ENCODE measurements at regions not wholly inside any gene's neighbourhood (a gene's known extent, or its start where the extent isn't known, plus 50 kb on each side); places are given as distances from the start of the nearest gene placed in this dataset.
"Not testable (repeated sequence)": the region's sequence is repeated elsewhere in the genome, so short reads cannot be mapped to it uniquely, and the experiment has no call there.

DNA sequence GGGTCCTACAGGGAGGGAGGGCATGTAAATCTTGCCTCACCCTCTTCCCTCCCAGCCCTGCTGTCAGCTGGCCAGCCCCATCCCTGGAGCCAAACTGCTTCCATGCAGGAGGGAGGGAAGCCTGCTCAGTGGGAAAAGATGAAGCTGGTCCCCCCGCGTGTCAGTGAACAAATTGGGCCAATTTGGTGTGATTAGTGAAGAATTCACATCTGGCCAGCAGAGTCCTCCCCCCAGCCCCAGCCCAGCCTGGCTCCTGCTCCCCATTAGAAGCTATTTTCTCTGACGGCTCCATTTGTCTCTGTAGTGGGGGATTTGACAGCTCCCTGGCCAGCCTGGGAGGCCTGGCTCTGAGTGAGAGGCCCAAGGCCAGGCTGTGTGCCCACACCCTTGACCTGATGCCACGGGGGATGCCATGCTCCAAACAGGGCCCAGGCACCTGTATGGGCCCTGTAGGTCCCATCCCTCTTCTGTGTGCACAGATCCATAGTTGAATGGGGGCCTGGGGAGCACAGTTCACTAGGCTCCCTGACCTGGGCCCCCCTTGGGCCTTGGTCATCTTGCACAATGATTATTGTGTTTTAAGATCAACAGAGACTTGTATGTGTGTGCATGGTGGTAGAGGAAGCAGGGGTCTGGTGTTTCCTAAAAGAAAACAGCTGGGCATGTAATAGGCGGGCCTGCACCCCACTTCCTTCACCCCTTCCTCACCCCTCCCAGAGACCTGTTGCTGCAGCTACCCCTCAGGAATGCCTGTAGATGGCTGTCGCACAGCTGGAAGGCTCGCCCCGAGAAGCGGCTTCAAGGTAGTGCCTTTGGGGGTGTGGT is 50.7 kb upstream of the TAC4 start:
- H3K4me3 ChIP-seq (ENCODE audit: low read length) = no peak overlapping the region
- H3K27ac ChIP-seq (ENCODE audit: low read depth, low read length) = no peak overlapping the region
- H3K36me3 ChIP-seq (ENCODE audit: control insufficient read depth in 2 of 3, insufficient read depth in 3 of 3, low read length in 3 of 3) = no peaks in the 10 kb centered on the region
- H3K4me1 ChIP-seq (ENCODE audit: control insufficient read depth in 2 of 2, insufficient read depth in 2 of 2, low read length in 2 of 2) = no peaks in the 10 kb centered on the region
- POLR2A ChIA-PET = no interaction called here
- no peak for ATAC-seq
- CTCF ChIA-PET = interaction anchor here (1.2 to 1.6 kb wide), 3 partner anchors 90 to 98 kb away, joined by 3 to 4 read pairs (median 4); no protein-coding TSS in a partner anchor
- intact Hi-C loops (cut with micrococcal nuclease) = no loop called here
- Mint-ChIP-seq H3K27ac (no peak overlapping the region), H3K36me3 (no peaks in the 10 kb centered on the region), H3K27me3 (peaks cover 44 to 73% (median 58%) of the 10 kb centered on the region in 5 donors), H3K9me3 (no peaks in the 10 kb centered on the region), H3K4me3 (no peak overlapping the region), H3K4me1 (peaks cover 0 to 3% (median 0%) of the 10 kb centered on the region in 7 donors)
- no peak for DNase-seq
- no peaks in the 10 kb centered on the region for H3K9me3 ChIP-seq (ENCODE audit: control insufficient read depth in 2 of 3, low read length in 3 of 3)
- H3K27me3 ChIP-seq (ENCODE audit: control insufficient read depth in 2 of 2, insufficient read depth in 2 of 2, low read length in 2 of 2) = peaks cover 5 to 8% of the 10 kb centered on the region in 2 donors

DNA sequence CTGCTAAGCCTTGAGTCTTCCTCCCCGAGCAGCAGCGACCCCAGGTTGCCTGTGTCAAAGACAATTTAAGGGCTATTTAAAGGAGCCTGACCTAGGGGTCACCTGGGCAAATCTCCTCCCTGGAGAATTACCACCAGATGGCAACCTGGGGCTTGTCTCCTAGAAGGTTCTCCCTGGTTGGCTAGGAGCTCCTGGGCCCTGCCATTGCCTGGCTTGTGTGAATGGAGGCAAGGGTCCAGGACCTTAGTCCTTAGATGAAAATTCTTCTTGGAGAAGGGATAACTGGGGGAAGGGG is 51.3 kb upstream of the TAC4 start:
- Mint-ChIP-seq H3K36me3 (no peaks in the 10 kb centered on the region), H3K4me3 (no peak overlapping the region), H3K27ac (no peak overlapping the region), H3K9me3 (no peaks in the 10 kb centered on the region), H3K27me3 (peaks cover 46 to 72% (median 57%) of the 10 kb centered on the region in 5 donors), H3K4me1 (peaks cover 0 to 3% (median 0%) of the 10 kb centered on the region in 7 donors)
- H3K27me3 ChIP-seq (ENCODE audit: control insufficient read depth in 2 of 2, insufficient read depth in 2 of 2, low read length in 2 of 2) = peaks cover 5 to 12% of the 10 kb centered on the region in 2 donors
- ChIA-PET POLR2A (no interaction called here), CTCF (interaction anchor here (1.4 to 1.6 kb wide), 2 partner anchors 90 to 98 kb away, joined by 4 read pairs; no protein-coding TSS in a partner anchor)
- no peak for DNase-seq
- H3K4me3 ChIP-seq (ENCODE audit: low read length) = no peak overlapping the region
- no peaks in the 10 kb centered on the region for H3K4me1 ChIP-seq (ENCODE audit: control insufficient read depth in 2 of 2, insufficient read depth in 2 of 2, low read length in 2 of 2)
- ATAC-seq = no peak
- no peaks in the 10 kb centered on the region for H3K9me3 ChIP-seq (ENCODE audit: control insufficient read depth in 2 of 3, low read length in 3 of 3)
- intact Hi-C loops (cut with micrococcal nuclease) = no loop called here
- no peak overlapping the region for H3K27ac ChIP-seq (ENCODE audit: low read depth, low read length)
- no peaks in the 10 kb centered on the region for H3K36me3 ChIP-seq (ENCODE audit: control insufficient read depth in 2 of 3, insufficient read depth in 3 of 3, low read length in 3 of 3)

DNA sequence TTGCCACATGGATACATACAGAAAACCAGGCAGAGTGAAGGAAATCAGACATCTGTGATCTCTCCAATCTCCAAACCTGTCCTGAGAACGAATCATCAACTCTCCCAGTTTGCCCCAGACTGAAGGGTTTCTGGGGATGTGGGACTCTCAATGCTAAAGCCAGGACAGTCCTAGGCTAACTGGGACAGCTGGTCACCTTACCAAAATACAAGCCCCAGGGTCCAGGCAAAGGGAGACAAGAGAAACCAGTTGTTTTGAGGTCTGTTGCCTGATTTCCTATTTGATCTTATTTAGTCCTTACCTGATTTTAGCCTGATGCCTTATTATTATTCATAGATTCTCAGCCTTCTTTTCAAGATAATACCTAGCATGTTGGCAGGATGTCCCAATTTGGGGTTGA is 51.7 kb upstream of the TAC4 start:
- Mint-ChIP-seq H3K4me1 (peaks cover 0 to 3% (median 0%) of the 10 kb centered on the region in 7 donors), H3K4me3 (no peak overlapping the region), H3K9me3 (no peaks in the 10 kb centered on the region), H3K27me3 (peaks cover 46 to 72% (median 57%) of the 10 kb centered on the region in 5 donors), H3K36me3 (no peaks in the 10 kb centered on the region), H3K27ac (no peak overlapping the region)
- ATAC-seq = no peak
- intact Hi-C loops (cut with micrococcal nuclease) = no loop called here
- POLR2A ChIA-PET = no interaction called here
- H3K9me3 ChIP-seq (ENCODE audit: control insufficient read depth in 2 of 3, low read length in 3 of 3) = no peaks in the 10 kb centered on the region
- DNase-seq = no peak
- H3K27me3 ChIP-seq (ENCODE audit: control insufficient read depth in 2 of 2, insufficient read depth in 2 of 2, low read length in 2 of 2) = peaks cover 5 to 15% of the 10 kb centered on the region in 2 donors
- CTCF ChIA-PET = interaction anchor here (1.4 to 1.6 kb wide), 2 partner anchors 89 to 97 kb away, joined by 4 read pairs; no protein-coding TSS in a partner anchor
- no peak overlapping the region for H3K27ac ChIP-seq (ENCODE audit: low read depth, low read length)
- no peak overlapping the region for H3K4me3 ChIP-seq (ENCODE audit: low read length)
- no peaks in the 10 kb centered on the region for H3K36me3 ChIP-seq (ENCODE audit: control insufficient read depth in 2 of 3, insufficient read depth in 3 of 3, low read length in 3 of 3)
- H3K4me1 ChIP-seq (ENCODE audit: control insufficient read depth in 2 of 2, insufficient read depth in 2 of 2, low read length in 2 of 2) = no peaks in the 10 kb centered on the region

DNA sequence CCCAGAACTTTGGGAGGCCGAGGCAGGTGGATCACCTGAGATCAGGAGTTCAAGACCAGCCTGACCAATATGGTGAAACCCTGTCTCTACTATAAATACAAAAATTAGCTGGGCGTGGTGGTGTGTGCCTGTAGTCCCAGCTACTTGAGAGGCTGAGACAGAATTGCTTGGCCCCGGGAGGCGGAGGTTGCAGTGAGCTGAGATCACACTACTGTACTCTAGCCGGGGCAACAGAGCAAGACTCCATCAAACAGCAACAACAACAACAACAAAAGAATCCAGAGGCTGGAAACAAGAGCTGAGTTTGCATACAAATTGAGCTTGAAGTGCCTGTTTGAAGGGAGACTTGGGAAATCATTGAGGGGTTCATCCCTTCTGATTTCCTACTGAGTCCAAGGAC is 52.9 kb upstream of the TAC4 start:
- peaks cover 54 to 73% (median 59%) of the 10 kb centered on the region in 5 donors for H3K27me3 Mint-ChIP-seq
- H3K36me3 Mint-ChIP-seq; H3K27ac Mint-ChIP-seq; ATAC-seq; H3K27ac ChIP-seq (ENCODE audit: low read depth, low read length); H3K36me3 ChIP-seq (ENCODE audit: control insufficient read depth in 2 of 3, insufficient read depth in 3 of 3, low read length in 3 of 3); H3K9me3 ChIP-seq (ENCODE audit: control insufficient read depth in 2 of 3, low read length in 3 of 3); H3K9me3 Mint-ChIP-seq; intact Hi-C loops (cut with micrococcal nuclease); DNase-seq; POLR2A ChIA-PET; H3K4me3 ChIP-seq (ENCODE audit: low read length); H3K4me1 ChIP-seq (ENCODE audit: control insufficient read depth in 2 of 2, insufficient read depth in 2 of 2, low read length in 2 of 2); H3K4me1 Mint-ChIP-seq: not testable (repeated sequence)
- peaks cover 5 to 15% of the 10 kb centered on the region in 2 donors for H3K27me3 ChIP-seq (ENCODE audit: control insufficient read depth in 2 of 2, insufficient read depth in 2 of 2, low read length in 2 of 2)
- CTCF ChIA-PET = interaction anchor here (0.8 kb wide), 1 partner anchor 96 kb away, joined by 3 read pairs; no protein-coding TSS in a partner anchor
- peak overlapping the region in 1 of 10 donors; percentile 53 for H3K4me3 Mint-ChIP-seq

DNA sequence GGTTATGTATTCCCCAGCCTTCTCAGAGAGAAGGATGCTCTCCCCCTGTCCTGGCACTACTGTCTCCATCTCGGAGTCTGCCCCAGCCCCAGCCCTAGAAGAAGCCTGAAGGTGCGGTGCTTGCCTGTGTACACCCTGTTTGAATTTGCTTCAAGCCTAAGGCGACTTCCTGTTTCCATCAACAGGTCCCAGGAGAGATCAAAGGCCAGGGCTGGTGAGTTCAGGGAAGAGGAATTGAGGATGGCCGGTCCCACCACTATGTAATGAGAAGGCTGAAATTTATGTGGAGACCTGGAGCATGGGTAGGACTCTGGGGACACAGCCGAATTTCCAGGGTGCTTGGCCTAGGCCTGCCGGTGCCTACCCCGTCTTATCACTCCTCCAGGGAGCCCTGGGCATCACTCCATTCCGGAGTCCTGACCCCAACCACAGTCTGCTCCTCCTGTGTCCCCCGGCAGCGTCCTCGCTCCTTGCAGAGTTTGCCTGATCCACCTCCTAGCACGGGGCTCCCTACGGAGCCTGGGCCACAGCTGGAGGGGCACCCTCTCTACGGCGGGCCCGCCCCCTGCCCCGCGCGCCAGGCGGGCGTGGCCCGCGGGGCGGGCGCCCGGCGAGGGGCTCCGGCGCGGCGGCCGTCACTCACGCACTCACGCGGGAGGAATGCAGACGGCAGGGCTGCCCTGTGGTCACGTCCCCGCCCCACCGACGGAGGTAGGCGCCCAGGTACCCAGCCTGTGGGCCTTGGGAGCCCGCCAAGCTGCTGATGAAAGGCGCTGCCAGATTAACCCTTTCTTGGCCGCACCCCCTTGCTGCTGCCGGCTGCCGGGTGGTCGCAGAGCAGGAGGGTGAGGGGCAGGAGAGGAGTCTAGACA is 53.8 kb upstream of the TAC4 start:
- ChIA-PET POLR2A (no interaction called here), CTCF (interaction anchor here (0.8 kb wide), 1 partner anchor 95 kb away, joined by 3 read pairs; no protein-coding TSS in a partner anchor)
- H3K4me1 Mint-ChIP-seq = peaks cover 0 to 3% (median 0%) of the 10 kb centered on the region in 7 donors
- no peaks in the 10 kb centered on the region for H3K36me3 ChIP-seq (ENCODE audit: control insufficient read depth in 2 of 3, insufficient read depth in 3 of 3, low read length in 3 of 3)
- no peaks in the 10 kb centered on the region for H3K36me3 Mint-ChIP-seq
- H3K27ac ChIP-seq (ENCODE audit: low read depth, low read length) = no peak overlapping the region
- peak overlapping the region in 1 of 10 donors; percentile 32 for H3K4me3 Mint-ChIP-seq
- H3K27me3 ChIP-seq (ENCODE audit: control insufficient read depth in 2 of 2, insufficient read depth in 2 of 2, low read length in 2 of 2) = peaks cover 5 to 18% of the 10 kb centered on the region in 2 donors
- H3K4me3 ChIP-seq (ENCODE audit: low read length) = no peak overlapping the region
- H3K9me3 Mint-ChIP-seq = no peaks in the 10 kb centered on the region
- H3K9me3 ChIP-seq (ENCODE audit: control insufficient read depth in 2 of 3, low read length in 3 of 3) = no peaks in the 10 kb centered on the region
- H3K27me3 Mint-ChIP-seq = peaks cover 57 to 71% (median 61%) of the 10 kb centered on the region in 5 donors
- no peaks in the 10 kb centered on the region for H3K4me1 ChIP-seq (ENCODE audit: control insufficient read depth in 2 of 2, insufficient read depth in 2 of 2, low read length in 2 of 2)
- intact Hi-C loops (cut with micrococcal nuclease) = no loop called here
- DNase-seq = no peak
- ATAC-seq = peak; percentile 20
- peak overlapping the region in 1 of 9 donors; percentile 74 for H3K27ac Mint-ChIP-seq

DNA sequence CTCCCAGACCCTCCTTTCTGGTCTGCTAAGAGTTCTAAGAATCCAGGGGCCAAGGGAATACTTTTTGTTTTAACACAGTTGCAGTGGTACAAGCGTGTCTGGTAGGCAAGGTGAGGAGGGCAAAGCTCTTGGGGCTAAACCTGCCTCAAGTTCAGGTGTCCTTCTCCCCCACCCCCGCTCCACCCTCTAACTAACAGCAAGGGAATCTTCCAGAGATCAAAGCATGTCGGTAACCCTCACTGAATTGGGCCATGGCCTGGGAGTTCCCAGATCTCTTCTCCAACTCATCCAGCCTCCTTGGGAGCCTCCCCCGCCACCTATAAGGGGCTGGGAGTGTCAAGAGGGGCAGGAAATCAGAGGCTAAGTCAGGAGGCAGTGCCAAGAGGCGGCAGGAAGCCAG is 55.7 kb upstream of the TAC4 start:
- DNase-seq = no peak
- H3K9me3 Mint-ChIP-seq = no peaks in the 10 kb centered on the region

More for the DNA sequence above, 55.7 kb upstream of the TAC4 start:
- H3K4me3 Mint-ChIP-seq = no peak overlapping the region
- Histone ChIP-seq H3K4me1 (ENCODE audit: control insufficient read depth in 2 of 2, insufficient read depth in 2 of 2, low read length in 2 of 2) (no peaks in the 10 kb centered on the region), H3K27ac (ENCODE audit: low read depth, low read length) (no peak overlapping the region), H3K4me3 (ENCODE audit: low read length) (no peak overlapping the region), H3K27me3 (ENCODE audit: control insufficient read depth in 2 of 2, insufficient read depth in 2 of 2, low read length in 2 of 2) (peaks cover 8 to 27% of the 10 kb centered on the region in 2 donors), H3K36me3 (ENCODE audit: control insufficient read depth in 2 of 3, insufficient read depth in 3 of 3, low read length in 3 of 3) (no peaks in the 10 kb centered on the region), H3K9me3 (ENCODE audit: control insufficient read depth in 2 of 3, low read length in 3 of 3) (no peaks in the 10 kb centered on the region)
- intact Hi-C loops (cut with micrococcal nuclease) = no loop called here
- ChIA-PET CTCF (no interaction called here), POLR2A (no interaction called here)
- ATAC-seq = no peak
- no peak overlapping the region for H3K27ac Mint-ChIP-seq
- peaks cover 0 to 3% (median 0%) of the 10 kb centered on the region in 7 donors for H3K4me1 Mint-ChIP-seq
- H3K27me3 Mint-ChIP-seq = peaks cover 61 to 81% (median 71%) of the 10 kb centered on the region in 5 donors
- no peaks in the 10 kb centered on the region for H3K36me3 Mint-ChIP-seq

All from naive thymus-derived CD4-positive, alpha-beta T cell (primary cell).